HPDE6-E6E7 (cell line): ENCODE measurements at regions not wholly inside any gene's neighbourhood (a gene's known extent, or its start where the extent isn't known, plus 50 kb on each side); places are given as distances from the start of the nearest gene placed in this dataset.

Experiments
- DNase-seq: peaks from one replicate; pipeline ENCODE4 v3.0.0; 2011; ENCODE audit warnings: missing footprints; ENCODE audit errors: extremely low spot score

DNA sequence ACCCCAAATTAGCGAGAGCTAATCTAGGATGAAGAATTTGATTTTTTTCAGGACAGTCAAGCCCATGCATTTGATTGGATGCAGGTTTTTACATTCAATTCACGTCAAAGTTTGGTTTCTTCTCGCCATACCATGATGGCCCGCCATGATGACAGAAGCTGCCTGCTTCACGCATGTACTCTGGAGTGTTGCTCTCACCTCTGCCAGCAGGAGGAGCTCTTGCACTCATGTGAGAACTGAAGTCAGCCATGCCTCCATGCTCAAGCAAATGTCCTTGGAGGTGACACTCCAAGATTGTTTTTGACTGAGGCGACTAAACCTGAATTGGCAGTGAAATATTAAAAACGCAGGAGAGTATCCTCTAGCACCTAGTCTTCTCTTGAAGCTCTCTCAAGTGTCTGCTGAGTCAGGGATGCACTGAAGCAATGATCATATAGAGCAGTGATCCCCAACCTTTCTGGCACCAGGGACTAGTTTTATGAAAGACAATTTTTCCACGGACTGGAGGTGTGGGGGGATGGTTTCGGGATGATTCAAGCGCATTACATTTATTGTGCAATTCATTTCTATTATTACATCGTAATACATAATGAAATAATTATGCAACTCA is 120.9 kb downstream of the SAMMSON start:
- peak; percentile 7 for DNase-seq

DNA sequence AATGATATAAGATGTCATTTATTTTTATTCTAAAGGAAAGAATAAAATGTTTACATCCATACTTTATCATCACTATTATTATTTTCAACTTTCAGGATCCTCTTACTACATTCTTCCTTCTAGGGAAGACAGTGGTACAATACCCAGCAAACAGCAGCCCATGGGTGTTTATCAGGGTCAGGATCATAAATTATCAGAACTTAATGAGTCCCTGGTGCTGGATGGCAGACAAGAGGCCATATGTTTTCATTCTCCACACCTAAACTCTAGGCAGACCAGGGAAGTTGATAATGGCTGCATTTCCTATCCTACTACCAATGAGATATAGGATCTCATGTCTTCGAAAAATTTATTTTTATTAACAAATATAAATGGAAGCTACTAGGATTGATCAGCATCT is 127.7 kb downstream of the SAMMSON start:
- no peak for DNase-seq

DNA sequence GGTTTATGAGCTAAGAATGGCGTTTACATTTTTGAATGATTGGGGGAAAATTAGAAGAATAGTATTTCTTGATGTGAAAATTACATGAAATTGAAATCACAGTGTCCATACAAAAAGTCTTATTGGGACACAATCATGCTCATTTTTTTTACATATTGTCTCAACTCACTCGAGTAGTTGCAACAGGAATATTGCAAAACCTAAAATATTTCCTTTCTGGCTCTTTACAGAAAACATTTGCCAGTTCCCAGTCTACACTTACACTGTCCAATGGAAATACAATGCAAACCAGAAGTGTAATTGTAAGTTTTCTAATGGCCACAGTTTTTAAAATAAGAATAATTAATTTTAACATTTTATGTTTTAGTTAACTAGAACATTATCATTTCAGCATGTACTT is 137.8 kb downstream of the SAMMSON start:
- no peak for DNase-seq

DNA sequence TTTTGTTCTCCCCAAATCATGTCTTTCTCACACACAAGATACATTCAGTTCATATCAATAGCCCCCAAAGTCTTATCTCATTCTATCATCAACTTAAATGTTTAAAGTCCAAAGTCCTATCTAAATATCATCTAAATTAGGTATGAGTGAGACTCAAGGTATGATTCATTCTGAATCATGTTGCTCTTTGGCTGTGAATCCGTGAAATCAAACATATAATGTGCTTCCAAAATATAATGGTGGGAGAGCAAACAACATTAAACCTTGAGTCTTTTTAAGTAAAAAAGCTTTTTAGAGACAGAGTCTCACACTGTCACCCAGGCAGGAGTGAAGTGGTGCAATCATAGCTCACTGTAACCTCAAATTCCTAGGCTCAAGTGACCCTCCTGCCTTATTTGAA is 139.1 kb downstream of the SAMMSON start:
- no peak for DNase-seq
